Activated CD8-positive, alpha-beta memory T cell treated with anti-CD3 and anti-CD28 coated beads, Interleukin-2, amount 50 U/mL, for 48 hours (primary cell): ENCODE measurements at regions not wholly inside any gene's neighbourhood (a gene's known extent, or its start where the extent isn't known, plus 50 kb on each side); places are given as distances from the start of the nearest gene placed in this dataset.

Experiments
- DNase-seq: peaks from one replicate; pipeline ENCODE4 v3.0.0-alpha.2; 2020

GRCh38 chr9:106625259-106625789 is 237.6 kb upstream of the ZNF462 start:
- no peak for DNase-seq

GRCh38 chr9:106626936-106627335 is 236.0 kb upstream of the ZNF462 start:
- no peak for DNase-seq

GRCh38 chr9:106632621-106633020 is 230.3 kb upstream of the ZNF462 start:
- DNase-seq: no peak

- no peak for DNase-seq
These were observed 228.8 kb upstream of the ZNF462 start for GRCh38 chr9:106634183-106634582.

GRCh38 chr9:106634641-106635040 is 228.3 kb upstream of the ZNF462 start:
- DNase-seq: no peak

- no peak for DNase-seq
These were observed 225.5 kb upstream of the ZNF462 start for GRCh38 chr9:106637486-106637885.

- DNase-seq: no peak
These were observed 222.9 kb upstream of the ZNF462 start for GRCh38 chr9:106639873-106640568.

- no peak for DNase-seq
These were observed 219.6 kb upstream of the ZNF462 start for GRCh38 chr9:106643211-106643930.

- DNase-seq: no peak
These were observed 218.3 kb upstream of the ZNF462 start for GRCh38 chr9:106644661-106645060.

- DNase-seq: no peak
These were observed 214.2 kb upstream of the ZNF462 start for GRCh38 chr9:106648799-106649198.

- no peak for DNase-seq
These were observed 213.3 kb upstream of the ZNF462 start for GRCh38 chr9:106649664-106650063.

GRCh38 chr9:106653213-106653612 is 209.8 kb upstream of the ZNF462 start:
- no peak for DNase-seq

- DNase-seq: no peak
These were observed 207.0 kb upstream of the ZNF462 start for GRCh38 chr9:106655966-106656365.

- DNase-seq: no peak
These were observed 205.0 kb upstream of the ZNF462 start for GRCh38 chr9:106657926-106658325.

- DNase-seq: no peak
These were observed 194.4 kb upstream of the ZNF462 start for GRCh38 chr9:106668534-106668933.

- no peak for DNase-seq
These were observed 193.1 kb upstream of the ZNF462 start for GRCh38 chr9:106669835-106670234.

GRCh38 chr9:106670418-106670817 is 192.5 kb upstream of the ZNF462 start:
- DNase-seq: no peak

GRCh38 chr9:106675780-106676179 is 187.2 kb upstream of the ZNF462 start:
- no peak for DNase-seq

- no peak for DNase-seq
These were observed 185.6 kb upstream of the ZNF462 start for GRCh38 chr9:106677374-106677773.

- no peak for DNase-seq
These were observed 185.1 kb upstream of the ZNF462 start for GRCh38 chr9:106677830-106678229.

- DNase-seq: no peak
These were observed 184.7 kb upstream of the ZNF462 start for GRCh38 chr9:106678273-106678672.

GRCh38 chr9:106682420-106682819 is 180.5 kb upstream of the ZNF462 start:
- no peak for DNase-seq

GRCh38 chr9:106683454-106683853 is 179.5 kb upstream of the ZNF462 start:
- DNase-seq: no peak

GRCh38 chr9:106684940-106685695 is 177.8 kb upstream of the ZNF462 start:
- no peak for DNase-seq
